ENCODE measurements at regions not wholly inside any gene's neighbourhood (a gene's known extent, or its start where the extent isn't known, plus 50 kb on each side); places are given as distances from the start of the nearest gene placed in this dataset.
"Not testable (repeated sequence)": the region's sequence is repeated elsewhere in the genome, so short reads cannot be mapped to it uniquely, and the experiment has no call there.

DNA sequence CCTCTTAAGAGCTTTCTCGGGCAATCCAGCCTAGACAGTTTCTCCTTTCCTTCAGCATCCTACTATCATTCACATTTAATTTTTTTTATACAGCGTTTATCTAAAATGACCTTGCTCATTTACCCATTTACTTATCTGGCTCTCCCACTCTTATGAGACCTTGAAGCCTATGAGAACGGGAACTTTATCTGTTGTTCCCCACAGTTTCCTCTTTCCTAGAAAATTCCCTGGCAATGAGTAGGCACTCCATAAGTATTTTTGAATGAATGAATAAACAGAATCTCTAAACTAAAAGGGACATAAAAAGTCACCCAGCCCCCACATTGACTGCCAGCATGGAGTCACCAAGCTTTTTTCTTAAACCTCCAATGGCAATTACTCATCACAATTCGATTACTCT is 353.2 kb downstream of the METTL4 start:
- Mint-ChIP-seq H3K36me3 (ENCODE audit: insufficient read depth) (no peaks in the 10 kb centered on the region), H3K27me3 (ENCODE audit: low read depth) (peaks cover 7% of the 10 kb centered on the region), H3K9me3 (peaks cover 6% of the 10 kb centered on the region), H3K4me1 (ENCODE audit: low read depth) (no peaks in the 10 kb centered on the region), H3K4me3 (no peak overlapping the region)
- DNase-seq (no peak), ATAC-seq (no peak)

DNA sequence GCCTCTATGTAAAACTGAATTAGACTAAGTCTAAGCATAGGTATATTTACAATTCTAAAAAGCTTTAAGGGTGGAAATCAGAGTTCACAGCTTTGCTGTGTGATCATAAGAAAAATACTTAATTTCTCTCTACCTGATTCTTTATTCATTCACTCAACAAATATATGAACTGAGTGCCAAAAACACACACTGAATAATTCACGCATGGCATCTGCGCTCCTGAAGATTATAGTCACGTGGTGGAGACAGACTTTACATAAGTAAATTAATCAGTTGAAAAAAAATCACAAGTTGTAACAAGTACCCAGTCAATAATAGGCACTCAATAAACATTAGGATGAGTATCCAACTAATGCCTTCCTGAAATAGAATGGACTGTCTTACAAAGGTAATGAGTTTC is 351.6 kb downstream of the METTL4 start:
- H3K4me3 Mint-ChIP-seq = no peak overlapping the region
- peaks cover 10% of the 10 kb centered on the region for H3K27me3 Mint-ChIP-seq (ENCODE audit: low read depth)
- ATAC-seq (no peak), DNase-seq (no peak)
- H3K9me3 Mint-ChIP-seq = peaks cover 6% of the 10 kb centered on the region
- H3K36me3 Mint-ChIP-seq (ENCODE audit: insufficient read depth) = no peaks in the 10 kb centered on the region
- no peaks in the 10 kb centered on the region for H3K4me1 Mint-ChIP-seq (ENCODE audit: low read depth)

DNA sequence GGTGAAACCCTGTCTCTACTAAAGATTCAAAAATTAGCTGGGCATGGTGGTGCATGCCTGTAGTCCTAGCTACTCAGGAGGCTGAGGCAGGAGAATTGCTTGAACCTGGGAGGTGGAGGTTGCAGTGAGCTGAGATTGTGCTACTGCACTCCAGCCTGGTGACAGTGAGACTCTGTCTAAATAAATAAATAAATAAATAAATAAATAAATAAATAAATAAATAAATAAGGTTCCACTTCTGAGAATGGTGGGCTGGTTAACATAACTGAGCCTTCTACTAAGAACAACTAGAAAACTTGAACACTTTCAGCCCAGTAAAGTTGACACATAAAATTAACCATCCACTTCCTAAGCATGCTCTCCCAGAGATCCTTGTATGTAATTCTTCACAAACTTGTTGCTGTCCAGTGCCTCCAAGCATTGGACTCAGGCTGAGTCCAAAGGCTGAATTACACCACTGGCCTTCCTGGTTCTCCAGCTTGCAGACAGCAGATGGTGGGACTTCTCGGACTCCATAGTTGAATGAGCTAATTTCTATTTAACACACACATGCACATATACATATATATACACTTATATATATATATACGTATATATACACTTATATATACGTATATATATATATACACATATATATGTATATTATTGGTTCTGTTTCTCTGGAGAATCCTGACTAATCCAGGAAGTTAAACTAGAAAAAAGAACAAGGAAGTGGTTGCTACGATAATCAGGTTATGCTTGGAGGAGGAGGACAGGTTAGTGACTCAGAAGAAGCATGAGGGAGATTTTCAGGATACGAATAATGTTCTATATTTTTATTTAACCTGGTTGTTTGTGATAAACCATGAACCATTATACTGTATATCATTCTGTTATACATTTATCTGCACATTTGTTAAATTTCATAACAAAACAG is 348.8 kb downstream of the METTL4 start:
- DNase-seq (no peak), ATAC-seq (no peak)
- no peaks in the 10 kb centered on the region for H3K4me1 Mint-ChIP-seq (ENCODE audit: low read depth)
- H3K27me3 Mint-ChIP-seq (ENCODE audit: low read depth) = peaks cover 8% of the 10 kb centered on the region
- no peaks in the 10 kb centered on the region for H3K36me3 Mint-ChIP-seq (ENCODE audit: insufficient read depth)
- no peaks in the 10 kb centered on the region for H3K9me3 Mint-ChIP-seq
- no peak overlapping the region for H3K4me3 Mint-ChIP-seq

DNA sequence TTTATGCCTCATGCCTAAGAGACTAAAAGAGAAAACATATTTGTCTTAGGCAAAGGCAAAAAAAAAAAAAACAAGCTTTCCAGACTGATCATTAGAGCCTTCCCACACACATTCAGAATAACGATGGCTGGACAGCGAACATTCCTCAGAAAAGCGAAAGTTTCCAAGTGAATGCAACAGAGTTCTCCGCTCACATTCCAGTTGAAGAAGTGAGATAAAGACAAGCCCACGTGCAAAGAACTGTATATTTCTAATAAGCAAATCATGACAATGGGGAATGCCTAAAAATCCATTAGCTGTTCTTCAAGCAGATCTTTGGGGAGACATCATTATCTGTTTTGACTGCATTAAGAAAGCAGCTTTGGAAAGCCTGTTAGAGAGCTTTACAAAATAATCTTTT is 347.9 kb downstream of the METTL4 start:
- ATAC-seq (no peak), DNase-seq (no peak)
- Mint-ChIP-seq H3K4me3 (no peak overlapping the region), H3K27me3 (ENCODE audit: low read depth) (peaks cover 7% of the 10 kb centered on the region), H3K4me1 (ENCODE audit: low read depth) (no peaks in the 10 kb centered on the region), H3K36me3 (ENCODE audit: insufficient read depth) (no peaks in the 10 kb centered on the region), H3K9me3 (no peaks in the 10 kb centered on the region)

DNA sequence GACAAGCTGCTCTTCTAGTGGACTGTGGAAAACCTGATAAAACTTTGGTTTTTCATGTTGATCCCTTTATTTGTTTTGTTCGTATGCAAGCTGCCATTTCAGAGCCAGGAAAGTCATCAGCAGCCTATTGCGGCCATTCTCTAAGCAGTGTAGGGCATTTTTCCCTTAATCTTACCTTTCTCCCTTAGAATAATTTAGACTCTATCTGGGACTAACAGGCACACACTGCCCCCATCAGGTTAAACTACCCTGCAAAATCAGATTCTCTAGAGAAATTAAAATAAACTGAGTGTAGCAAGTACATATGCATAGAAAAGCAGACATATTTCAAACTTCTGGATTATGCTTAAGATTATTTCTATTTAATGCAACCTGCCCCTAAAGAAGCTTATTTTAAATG is 347.5 kb downstream of the METTL4 start:
- ATAC-seq = no peak
- H3K36me3 Mint-ChIP-seq (ENCODE audit: insufficient read depth) = no peaks in the 10 kb centered on the region
- H3K27me3 Mint-ChIP-seq (ENCODE audit: low read depth) = peaks cover 4% of the 10 kb centered on the region
- no peaks in the 10 kb centered on the region for H3K4me1 Mint-ChIP-seq (ENCODE audit: low read depth)
- no peak for DNase-seq
- H3K9me3 Mint-ChIP-seq = no peaks in the 10 kb centered on the region
- H3K4me3 Mint-ChIP-seq = no peak overlapping the region

DNA sequence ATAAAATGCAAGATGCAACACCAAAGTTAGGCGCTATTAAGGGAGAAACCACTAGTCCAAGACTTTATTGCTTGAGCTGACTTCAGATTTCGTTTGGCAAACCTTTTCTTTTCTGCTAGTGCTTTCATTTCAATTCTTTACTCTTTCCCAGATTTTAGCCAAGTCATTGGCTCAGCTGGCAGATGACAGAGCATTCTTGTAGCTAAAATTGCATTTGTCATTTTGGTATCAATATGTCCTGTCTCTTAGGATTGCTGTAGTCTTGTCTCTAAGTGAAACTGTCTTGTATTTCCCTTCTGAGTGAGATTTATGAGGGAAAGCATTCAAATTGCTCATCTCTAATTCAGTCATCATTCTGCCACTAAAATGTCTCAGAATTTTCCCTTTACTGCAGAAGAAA is 335.1 kb downstream of the METTL4 start:
- Mint-ChIP-seq H3K36me3 (ENCODE audit: insufficient read depth) (no peaks in the 10 kb centered on the region), H3K27me3 (ENCODE audit: low read depth) (peaks cover 13% of the 10 kb centered on the region), H3K4me1 (ENCODE audit: low read depth) (no peaks in the 10 kb centered on the region), H3K4me3 (no peak overlapping the region), H3K9me3 (no peaks in the 10 kb centered on the region)
- no peak for DNase-seq
- no peak for ATAC-seq

DNA sequence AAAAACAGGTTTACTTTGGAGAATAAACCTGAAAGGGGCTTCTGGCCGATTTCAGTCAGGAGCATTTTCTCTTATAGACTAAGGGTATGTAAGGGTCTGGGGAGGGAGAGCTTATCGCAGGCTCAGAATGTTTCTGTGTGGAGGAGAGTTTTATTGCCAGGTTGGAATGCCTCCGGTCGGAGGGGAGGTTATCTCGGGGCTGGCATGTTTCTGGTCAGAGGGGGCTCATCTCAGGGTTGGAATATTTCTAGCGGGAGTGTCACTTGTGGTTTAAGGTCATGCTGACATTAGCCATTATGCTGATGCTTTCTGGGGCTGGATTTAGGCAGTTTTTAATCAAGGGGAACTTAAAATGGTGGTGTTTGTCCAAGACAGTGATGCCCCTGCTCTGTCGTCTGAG is 333.6 kb downstream of the METTL4 start:
- Mint-ChIP-seq H3K4me1 (ENCODE audit: low read depth) (no peaks in the 10 kb centered on the region), H3K27me3 (ENCODE audit: low read depth) (peaks cover 15% of the 10 kb centered on the region), H3K9me3 (no peaks in the 10 kb centered on the region), H3K4me3 (no peak overlapping the region), H3K36me3 (ENCODE audit: insufficient read depth) (no peaks in the 10 kb centered on the region)
- no peak for DNase-seq
- no peak for ATAC-seq

DNA sequence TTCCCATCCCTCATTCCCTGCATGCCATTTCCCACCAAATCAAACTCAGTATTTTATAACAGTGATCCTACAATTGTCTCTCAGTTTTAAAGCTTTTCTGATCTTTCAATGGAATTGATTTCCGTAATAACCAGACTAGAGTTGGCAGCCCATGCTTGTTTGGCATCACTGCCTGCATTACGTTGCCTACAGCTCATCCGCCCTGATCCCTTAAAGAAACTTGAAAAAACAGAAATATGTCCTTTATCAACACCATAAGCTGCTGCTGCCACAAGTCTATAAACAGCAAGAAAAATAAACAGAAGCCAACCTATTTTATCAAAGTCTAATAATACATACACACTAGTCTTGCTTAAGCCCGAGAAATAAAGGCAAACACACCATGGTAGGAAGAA is 331.0 kb downstream of the METTL4 start:
- H3K9me3 Mint-ChIP-seq = no peaks in the 10 kb centered on the region
- ATAC-seq = no peak
- H3K27me3 Mint-ChIP-seq (ENCODE audit: low read depth) = peaks cover 23% of the 10 kb centered on the region
- no peak overlapping the region for H3K4me3 Mint-ChIP-seq
- no peak for DNase-seq
- H3K36me3 Mint-ChIP-seq (ENCODE audit: insufficient read depth) = no peaks in the 10 kb centered on the region
- H3K4me1 Mint-ChIP-seq (ENCODE audit: low read depth) = no peaks in the 10 kb centered on the region

DNA sequence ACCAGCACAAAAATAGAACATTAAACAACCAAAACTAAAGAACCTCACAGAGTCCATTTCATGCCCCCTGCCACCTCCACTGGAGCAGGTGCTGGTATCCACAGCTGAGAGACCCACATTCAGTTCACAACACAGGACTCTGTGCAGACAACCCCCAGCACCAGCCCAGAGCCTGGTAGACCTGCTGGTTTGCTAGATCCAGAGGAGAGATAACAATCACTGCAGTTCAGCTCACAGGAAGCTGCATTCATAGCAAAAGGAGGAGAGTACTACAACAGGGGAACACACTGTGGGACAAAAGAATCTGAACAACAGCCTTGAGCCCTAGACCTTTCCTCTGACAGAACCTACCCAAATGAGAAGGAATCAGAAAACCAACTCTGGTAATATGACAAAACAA is 326.7 kb downstream of the METTL4 start:
- DNase-seq (no peak), ATAC-seq (no peak)
- H3K4me3 Mint-ChIP-seq = no peak overlapping the region
- no peaks in the 10 kb centered on the region for H3K9me3 Mint-ChIP-seq
- peaks cover 13% of the 10 kb centered on the region for H3K27me3 Mint-ChIP-seq (ENCODE audit: low read depth)
- H3K36me3 Mint-ChIP-seq (ENCODE audit: insufficient read depth) = no peaks in the 10 kb centered on the region
- no peaks in the 10 kb centered on the region for H3K4me1 Mint-ChIP-seq (ENCODE audit: low read depth)

DNA sequence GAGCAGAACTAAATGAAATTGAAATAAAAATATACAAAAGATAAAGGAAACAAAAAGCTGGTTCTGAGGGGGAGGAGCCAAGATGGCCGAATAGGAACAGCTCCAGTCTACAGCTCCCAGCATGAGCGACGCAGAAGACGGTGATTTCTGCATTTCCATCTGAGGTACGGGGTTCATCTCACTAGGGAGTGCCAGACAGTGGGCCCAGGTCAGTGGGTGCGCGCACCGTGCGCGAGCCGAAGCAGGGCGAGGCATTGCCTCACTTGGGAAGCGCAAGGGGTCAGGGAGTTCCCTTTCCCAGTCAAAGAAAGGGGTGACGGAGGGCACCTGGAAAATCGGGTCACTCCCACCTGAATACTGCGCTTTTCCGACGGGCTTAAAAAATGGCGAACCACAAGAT is 324.2 kb downstream of the METTL4 start:
- H3K36me3 Mint-ChIP-seq (ENCODE audit: insufficient read depth); H3K9me3 Mint-ChIP-seq; H3K4me3 Mint-ChIP-seq; ATAC-seq; H3K4me1 Mint-ChIP-seq (ENCODE audit: low read depth); DNase-seq: not testable (repeated sequence)
- peaks cover 11% of the 10 kb centered on the region for H3K27me3 Mint-ChIP-seq (ENCODE audit: low read depth)

DNA sequence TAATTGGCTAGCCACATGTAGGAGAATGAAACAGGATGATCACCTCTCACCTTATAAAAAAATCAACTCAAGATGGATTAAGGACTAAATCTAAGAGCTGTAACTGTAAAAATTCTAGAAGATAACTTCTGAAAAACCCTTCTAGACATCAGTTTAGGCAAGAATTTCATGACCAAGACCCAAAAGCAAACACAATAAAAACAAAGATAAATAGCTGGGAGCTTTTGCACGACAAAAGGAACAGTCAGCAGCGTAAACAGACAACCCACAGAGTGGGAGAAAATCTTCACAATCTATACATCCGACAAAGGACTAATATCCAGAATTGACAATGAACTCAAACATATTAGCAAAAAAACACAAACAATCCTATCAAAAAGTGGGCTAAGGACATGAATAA is 316.3 kb downstream of the METTL4 start:
- Mint-ChIP-seq H3K36me3 (ENCODE audit: insufficient read depth) (no peaks in the 10 kb centered on the region), H3K4me1 (ENCODE audit: low read depth) (no peaks in the 10 kb centered on the region), H3K9me3 (no peaks in the 10 kb centered on the region), H3K4me3 (no peak overlapping the region), H3K27me3 (ENCODE audit: low read depth) (peaks cover 2% of the 10 kb centered on the region)
- no peak for DNase-seq
- no peak for ATAC-seq

DNA sequence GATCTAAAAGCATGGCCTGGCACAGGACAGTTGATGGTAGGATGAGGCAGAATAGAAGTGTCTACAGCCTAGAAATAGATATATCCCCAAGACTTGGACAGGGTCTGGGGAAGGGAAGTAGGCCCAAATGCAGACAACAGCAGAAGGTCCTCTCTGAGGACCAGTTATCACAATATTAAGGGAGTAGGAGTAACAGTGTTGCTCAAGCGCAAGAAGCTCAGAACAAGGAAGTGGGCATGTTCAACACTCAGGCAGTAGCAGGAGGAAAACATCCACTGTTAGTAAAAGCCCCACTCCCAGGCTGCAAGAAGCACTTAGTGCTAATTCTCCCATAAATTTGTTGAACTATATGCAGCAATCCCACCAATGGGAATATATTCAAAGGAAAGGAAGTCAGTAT is 314.7 kb downstream of the METTL4 start:
- Mint-ChIP-seq H3K4me1 (ENCODE audit: low read depth) (no peaks in the 10 kb centered on the region), H3K27me3 (ENCODE audit: low read depth) (peaks cover 2% of the 10 kb centered on the region), H3K9me3 (no peaks in the 10 kb centered on the region), H3K4me3 (no peak overlapping the region), H3K36me3 (ENCODE audit: insufficient read depth) (no peaks in the 10 kb centered on the region)
- DNase-seq (no peak), ATAC-seq (no peak)

DNA sequence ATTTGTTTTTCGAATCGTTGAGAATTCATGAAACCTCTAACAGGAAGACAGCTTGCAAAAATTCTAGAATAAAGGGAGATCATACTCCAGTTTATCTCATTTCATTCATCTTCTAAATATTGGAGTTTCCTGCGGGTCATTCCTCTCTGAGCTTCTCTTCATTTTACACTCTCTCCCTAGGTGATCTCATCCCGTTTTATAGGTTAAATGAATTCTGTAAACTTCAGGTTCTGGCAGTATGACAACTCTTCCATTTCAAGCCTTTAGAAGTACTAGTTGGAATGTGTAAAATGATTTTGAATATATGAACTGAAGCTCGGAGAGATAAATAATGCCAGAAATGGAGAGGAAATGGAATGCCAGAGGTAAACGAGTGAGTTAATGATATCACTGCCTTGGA is 312.4 kb downstream of the METTL4 start:
- no peaks in the 10 kb centered on the region for H3K9me3 Mint-ChIP-seq
- peaks cover 2% of the 10 kb centered on the region for H3K27me3 Mint-ChIP-seq (ENCODE audit: low read depth)
- no peak overlapping the region for H3K4me3 Mint-ChIP-seq
- no peaks in the 10 kb centered on the region for H3K4me1 Mint-ChIP-seq (ENCODE audit: low read depth)
- no peak for DNase-seq
- H3K36me3 Mint-ChIP-seq (ENCODE audit: insufficient read depth) = no peaks in the 10 kb centered on the region
- no peak for ATAC-seq

DNA sequence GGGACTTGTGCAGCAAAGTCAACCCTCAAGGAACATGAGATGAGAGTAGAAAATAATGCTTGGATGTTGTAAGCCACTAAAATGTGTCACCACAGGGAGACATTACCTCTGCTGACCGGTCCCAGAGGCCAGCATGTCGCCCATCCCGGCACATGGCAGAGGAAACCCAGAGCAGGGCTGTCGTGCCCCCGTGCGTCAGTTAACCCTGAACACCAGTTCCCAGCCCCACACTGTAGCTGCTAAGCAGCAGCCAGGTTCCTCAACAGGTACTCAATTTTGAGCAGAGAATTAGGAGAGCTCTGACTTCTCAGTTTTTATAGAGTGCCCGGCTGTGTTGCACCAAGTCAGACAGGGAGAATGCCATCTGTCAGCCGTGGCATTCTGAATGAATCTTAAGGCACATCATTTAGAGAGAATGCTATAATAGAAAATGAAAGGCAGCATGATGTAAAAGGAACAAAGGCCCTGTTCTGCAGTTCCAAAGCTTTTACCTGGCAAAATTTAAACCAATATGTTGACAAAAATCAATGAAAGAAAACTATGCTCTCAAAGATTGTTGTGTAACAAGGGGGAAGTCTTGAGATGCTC is 307.9 kb downstream of the METTL4 start:
- peaks cover 6% of the 10 kb centered on the region for H3K27me3 Mint-ChIP-seq (ENCODE audit: low read depth)
- H3K4me3 Mint-ChIP-seq = no peak overlapping the region
- DNase-seq = no peak
- no peaks in the 10 kb centered on the region for H3K36me3 Mint-ChIP-seq (ENCODE audit: insufficient read depth)
- no peaks in the 10 kb centered on the region for H3K9me3 Mint-ChIP-seq
- ATAC-seq = no peak
- H3K4me1 Mint-ChIP-seq (ENCODE audit: low read depth) = no peaks in the 10 kb centered on the region

DNA sequence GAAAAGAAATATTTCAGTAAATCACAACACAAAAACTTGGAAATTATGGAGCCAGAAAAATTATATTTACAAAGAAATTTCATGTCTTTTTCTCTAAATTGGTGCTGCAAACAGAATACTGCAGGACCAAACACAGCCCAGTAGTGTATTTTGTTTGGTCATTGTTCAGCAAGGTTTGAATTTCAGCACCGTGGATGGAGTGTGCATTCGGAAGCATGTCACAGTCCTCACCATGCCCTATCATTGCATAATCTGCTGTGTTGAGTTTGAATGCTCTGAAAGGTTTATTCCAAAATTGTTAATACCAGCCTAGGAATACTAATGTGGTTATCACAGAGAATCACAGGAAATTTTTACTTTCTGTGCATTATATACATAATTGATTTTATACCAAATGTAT is 296.7 kb downstream of the METTL4 start:
- Mint-ChIP-seq H3K36me3 (ENCODE audit: insufficient read depth) (no peaks in the 10 kb centered on the region), H3K4me1 (ENCODE audit: low read depth) (no peaks in the 10 kb centered on the region), H3K9me3 (no peaks in the 10 kb centered on the region), H3K4me3 (no peak overlapping the region), H3K27me3 (ENCODE audit: low read depth) (peaks cover 4% of the 10 kb centered on the region)
- ATAC-seq = no peak
- DNase-seq = no peak
